Activated T-cell treated with anti-CD3 and anti-CD28 coated beads, Interleukin-2, amount 50 U/mL, for 4 hours (primary cell): ENCODE measurements at regions not wholly inside any gene's neighbourhood (a gene's known extent, or its start where the extent isn't known, plus 50 kb on each side); places are given as distances from the start of the nearest gene placed in this dataset.
"Not testable (repeated sequence)": the region's sequence is repeated elsewhere in the genome, so short reads cannot be mapped to it uniquely, and the experiment has no call there.

Experiments
- ATAC-seq, 2 donors: fragments of 200-7000 bp; cut with Tn5 transposase; one replicate each; pipeline ENCODE4 v1.10.0; 2021
- DNase-seq: peaks from one replicate; pipeline ENCODE4 v3.0.0-alpha.2; 2020
- H3K27me3 Mint-ChIP-seq: one replicate; pipeline ENCODE4 v1.8.0; 2021; ENCODE audit warnings: low read depth, mixed read lengths
- H3K36me3 Mint-ChIP-seq: one replicate; pipeline ENCODE4 v1.8.0; 2022; ENCODE audit warnings: mixed read lengths; ENCODE audit not compliant: insufficient read depth
- H3K4me1 Mint-ChIP-seq: one replicate; pipeline ENCODE4 v1.8.0; 2021; ENCODE audit warnings: low read depth, mixed read lengths
- H3K4me3 Mint-ChIP-seq: one replicate; pipeline ENCODE4 v1.8.0; 2021; ENCODE audit warnings: mild to moderate bottlenecking, moderate library complexity, mixed read lengths
- H3K9me3 Mint-ChIP-seq: one replicate; pipeline ENCODE4 v1.8.0; 2021; ENCODE audit warnings: mixed read lengths

- DNase-seq (no peak), ATAC-seq (no peak)
- H3K4me1 Mint-ChIP-seq, result no peaks in the 10 kb centered on the region
- no peak overlapping the region for H3K4me3 Mint-ChIP-seq
- no peaks in the 10 kb centered on the region for H3K27me3 Mint-ChIP-seq
- H3K36me3 Mint-ChIP-seq, result no peaks in the 10 kb centered on the region
- no peaks in the 10 kb centered on the region for H3K9me3 Mint-ChIP-seq
These were observed 258.5 kb upstream of the ADGRL2 start for GRCh38 chr1:81542196-81542595.

DNA sequence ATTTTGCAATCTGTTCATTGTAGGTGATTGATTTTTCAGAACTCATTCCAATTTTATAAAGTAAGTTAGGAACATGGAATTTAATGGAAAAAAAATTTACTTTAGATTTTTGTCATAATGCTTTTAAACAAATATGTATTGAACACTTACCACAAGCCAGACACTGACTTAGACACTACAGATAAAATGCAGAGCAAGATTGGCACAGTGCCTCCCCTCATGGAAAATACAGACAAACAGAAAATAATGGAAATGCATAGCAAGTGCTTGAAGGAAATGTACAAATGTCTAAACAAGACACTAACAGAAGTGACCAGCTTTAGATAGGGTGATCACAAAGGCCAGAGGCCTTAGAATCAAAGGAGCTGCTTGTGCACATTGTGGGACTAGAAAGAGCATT lies 260.5 kb upstream of the ADGRL2 start:
- ATAC-seq (no peak), DNase-seq (no peak)
- no peaks in the 10 kb centered on the region for H3K4me1 Mint-ChIP-seq
- H3K36me3 Mint-ChIP-seq, result no peaks in the 10 kb centered on the region
- H3K9me3 Mint-ChIP-seq, result no peaks in the 10 kb centered on the region
- H3K27me3 Mint-ChIP-seq, result no peaks in the 10 kb centered on the region
- H3K4me3 Mint-ChIP-seq, result no peak overlapping the region

- no peak for DNase-seq
- no peaks in the 10 kb centered on the region for H3K27me3 Mint-ChIP-seq
- H3K4me3 Mint-ChIP-seq, result no peak overlapping the region
- no peak for ATAC-seq
- H3K36me3 Mint-ChIP-seq, result no peaks in the 10 kb centered on the region
- no peaks in the 10 kb centered on the region for H3K9me3 Mint-ChIP-seq
- H3K4me1 Mint-ChIP-seq, result no peaks in the 10 kb centered on the region
These were observed 271.7 kb upstream of the ADGRL2 start for GRCh38 chr1:81529014-81529413.

- ATAC-seq (no peak), DNase-seq (no peak)
- no peaks in the 10 kb centered on the region for H3K4me1 Mint-ChIP-seq
- no peaks in the 10 kb centered on the region for H3K9me3 Mint-ChIP-seq
- H3K36me3 Mint-ChIP-seq, result no peaks in the 10 kb centered on the region
- H3K4me3 Mint-ChIP-seq, result no peak overlapping the region
- H3K27me3 Mint-ChIP-seq, result no peaks in the 10 kb centered on the region
These were observed 275.6 kb upstream of the ADGRL2 start for GRCh38 chr1:81525085-81525484.

DNA sequence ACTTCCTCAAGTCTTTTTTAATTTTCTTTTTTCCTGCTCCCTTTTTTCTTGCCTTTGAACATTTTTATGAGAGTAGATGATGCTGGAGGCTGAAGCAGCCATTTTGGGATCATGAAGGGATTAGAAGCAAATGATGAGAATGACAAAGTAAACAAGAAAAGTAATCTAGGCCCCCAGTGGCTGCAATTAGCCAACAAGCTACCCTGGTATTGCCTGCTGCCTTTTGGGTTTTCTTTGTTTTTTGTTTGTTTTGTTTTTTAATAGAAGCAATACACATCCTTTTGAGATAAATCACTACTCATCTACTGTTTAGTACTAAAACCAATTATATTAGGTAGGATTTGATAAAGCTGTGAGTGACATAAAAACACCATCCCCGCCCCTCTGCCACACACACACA lies 280.7 kb upstream of the ADGRL2 start:
- Mint-ChIP-seq H3K9me3 (no peaks in the 10 kb centered on the region), H3K4me3 (no peak overlapping the region), H3K36me3 (no peaks in the 10 kb centered on the region), H3K4me1 (no peaks in the 10 kb centered on the region), H3K27me3 (no peaks in the 10 kb centered on the region)
- ATAC-seq, result no peak
- DNase-seq, result no peak

DNA sequence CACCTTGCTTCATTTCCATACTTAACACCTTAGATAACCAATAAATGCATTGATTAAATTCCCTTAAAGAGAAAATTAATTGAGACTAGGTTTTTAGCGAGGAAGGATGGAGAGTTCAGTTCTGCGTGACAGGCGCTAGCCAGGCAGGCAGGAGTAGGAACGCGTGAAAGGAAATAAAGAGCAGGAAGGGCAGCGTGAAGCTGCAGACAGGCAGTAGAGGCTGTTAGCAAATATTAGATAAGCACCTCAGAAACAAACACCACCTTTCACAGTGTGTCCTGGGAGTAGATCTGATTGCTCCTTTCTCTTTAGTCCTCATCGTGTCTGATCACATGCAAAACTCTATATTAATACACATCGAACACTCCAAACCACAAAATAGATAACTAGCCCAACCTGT lies 282.7 kb upstream of the ADGRL2 start:
- no peak overlapping the region for H3K4me3 Mint-ChIP-seq
- H3K9me3 Mint-ChIP-seq, result no peaks in the 10 kb centered on the region
- no peaks in the 10 kb centered on the region for H3K4me1 Mint-ChIP-seq
- no peaks in the 10 kb centered on the region for H3K27me3 Mint-ChIP-seq
- no peaks in the 10 kb centered on the region for H3K36me3 Mint-ChIP-seq
- ATAC-seq (no peak), DNase-seq (no peak)

- no peak overlapping the region for H3K4me3 Mint-ChIP-seq
- DNase-seq (no peak), ATAC-seq (no peak)
- no peaks in the 10 kb centered on the region for H3K4me1 Mint-ChIP-seq
- no peaks in the 10 kb centered on the region for H3K27me3 Mint-ChIP-seq
- H3K36me3 Mint-ChIP-seq, result no peaks in the 10 kb centered on the region
- H3K9me3 Mint-ChIP-seq, result no peaks in the 10 kb centered on the region
These were observed 286.9 kb upstream of the ADGRL2 start for GRCh38 chr1:81513796-81514354.

DNA sequence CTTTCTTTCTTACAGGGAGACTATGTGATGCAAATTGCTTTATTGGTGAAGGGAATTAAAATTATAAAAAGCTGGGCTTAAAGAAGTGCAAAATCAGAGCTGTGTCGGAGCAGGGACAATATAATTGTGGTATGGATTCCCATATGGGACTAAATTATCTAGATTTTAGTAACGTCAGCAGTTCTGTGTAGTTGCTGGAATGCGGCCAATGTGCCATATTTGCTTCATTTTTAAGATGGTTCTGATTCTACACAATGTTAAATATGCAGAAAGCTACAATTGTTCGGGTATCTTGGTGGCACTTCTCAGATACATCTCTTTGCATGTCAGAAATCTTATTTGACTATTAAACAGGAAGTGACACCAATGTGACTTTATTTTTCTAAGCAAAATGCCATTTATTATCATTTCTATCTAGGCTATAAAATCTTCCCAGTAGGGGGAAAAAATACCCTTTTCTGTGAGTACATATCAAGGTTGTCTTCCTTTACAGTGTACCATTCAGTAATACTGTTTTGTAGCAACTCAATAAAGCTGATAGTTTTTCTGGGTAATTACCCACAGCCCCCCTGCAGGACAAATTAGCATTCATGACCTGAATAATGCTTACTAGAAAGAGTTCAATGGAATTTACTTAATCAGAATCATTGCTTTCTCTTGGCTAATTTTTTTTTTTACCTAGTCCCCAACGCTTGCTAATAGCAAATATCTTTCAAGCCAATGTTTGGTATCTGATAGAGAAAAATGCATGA lies 288.3 kb upstream of the ADGRL2 start:
- DNase-seq (no peak), ATAC-seq (no peak)
- H3K4me1 Mint-ChIP-seq, result no peaks in the 10 kb centered on the region
- no peaks in the 10 kb centered on the region for H3K9me3 Mint-ChIP-seq
- H3K36me3 Mint-ChIP-seq, result no peaks in the 10 kb centered on the region
- no peak overlapping the region for H3K4me3 Mint-ChIP-seq
- H3K27me3 Mint-ChIP-seq, result no peaks in the 10 kb centered on the region

GRCh38 chr1:81511281-81511680 lies 289.5 kb upstream of the ADGRL2 start:
- Mint-ChIP-seq H3K4me1 (no peaks in the 10 kb centered on the region), H3K27me3 (no peaks in the 10 kb centered on the region), H3K4me3 (no peak overlapping the region), H3K36me3 (no peaks in the 10 kb centered on the region), H3K9me3 (no peaks in the 10 kb centered on the region)
- ATAC-seq (no peak), DNase-seq (no peak)

GRCh38 chr1:81510701-81511100 lies 290.0 kb upstream of the ADGRL2 start:
- H3K36me3 Mint-ChIP-seq, result no peaks in the 10 kb centered on the region
- peaks cover 3% of the 10 kb centered on the region for H3K9me3 Mint-ChIP-seq
- ATAC-seq, result no peak
- no peak overlapping the region for H3K4me3 Mint-ChIP-seq
- no peaks in the 10 kb centered on the region for H3K27me3 Mint-ChIP-seq
- DNase-seq, result no peak
- H3K4me1 Mint-ChIP-seq, result no peaks in the 10 kb centered on the region

DNA sequence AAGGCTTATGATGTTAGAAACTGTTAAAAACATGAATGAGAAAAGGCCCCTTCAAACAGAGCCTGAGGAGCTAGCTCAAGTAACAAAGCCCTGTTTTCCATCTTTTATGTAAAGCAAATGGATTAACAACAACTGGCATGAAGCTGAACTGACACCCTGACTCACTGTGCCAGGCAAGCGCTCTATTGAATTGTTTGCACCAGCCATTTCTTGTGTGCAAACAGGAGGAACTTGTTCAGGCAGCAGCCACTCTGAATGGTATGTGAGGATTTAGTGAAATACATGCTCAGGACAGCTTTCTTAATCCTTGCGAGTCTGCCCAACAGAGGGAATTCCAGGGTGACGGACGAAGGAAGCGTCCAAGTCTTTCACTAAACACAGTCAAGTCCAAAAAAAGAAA lies 291.1 kb upstream of the ADGRL2 start:
- Mint-ChIP-seq H3K4me3 (no peak overlapping the region), H3K36me3 (no peaks in the 10 kb centered on the region), H3K27me3 (no peaks in the 10 kb centered on the region)

GRCh38 chr1:81506699-81507098 lies 294.0 kb upstream of the ADGRL2 start:
- no peaks in the 10 kb centered on the region for H3K36me3 Mint-ChIP-seq
- DNase-seq (no peak), ATAC-seq (no peak)
- peaks cover 3% of the 10 kb centered on the region for H3K9me3 Mint-ChIP-seq
- no peak overlapping the region for H3K4me3 Mint-ChIP-seq
- H3K27me3 Mint-ChIP-seq, result no peaks in the 10 kb centered on the region
- no peaks in the 10 kb centered on the region for H3K4me1 Mint-ChIP-seq

More for the DNA sequence above, 291.1 kb upstream of the ADGRL2 start:
- Mint-ChIP-seq H3K4me1 (no peaks in the 10 kb centered on the region), H3K9me3 (peaks cover 3% of the 10 kb centered on the region)
- ATAC-seq (no peak), DNase-seq (no peak)

GRCh38 chr1:81505831-81506230 lies 294.9 kb upstream of the ADGRL2 start:
- Mint-ChIP-seq H3K27me3 (no peaks in the 10 kb centered on the region), H3K36me3 (no peaks in the 10 kb centered on the region), H3K4me3 (no peak overlapping the region), H3K4me1 (no peaks in the 10 kb centered on the region), H3K9me3 (peaks cover 3% of the 10 kb centered on the region)
- ATAC-seq (no peak), DNase-seq (no peak)

- H3K9me3 Mint-ChIP-seq, H3K4me3 Mint-ChIP-seq, H3K36me3 Mint-ChIP-seq, ATAC-seq, DNase-seq, H3K4me1 Mint-ChIP-seq, H3K27me3 Mint-ChIP-seq: not testable (repeated sequence)
These were observed 295.9 kb upstream of the ADGRL2 start for GRCh38 chr1:81504820-81505219.

DNA sequence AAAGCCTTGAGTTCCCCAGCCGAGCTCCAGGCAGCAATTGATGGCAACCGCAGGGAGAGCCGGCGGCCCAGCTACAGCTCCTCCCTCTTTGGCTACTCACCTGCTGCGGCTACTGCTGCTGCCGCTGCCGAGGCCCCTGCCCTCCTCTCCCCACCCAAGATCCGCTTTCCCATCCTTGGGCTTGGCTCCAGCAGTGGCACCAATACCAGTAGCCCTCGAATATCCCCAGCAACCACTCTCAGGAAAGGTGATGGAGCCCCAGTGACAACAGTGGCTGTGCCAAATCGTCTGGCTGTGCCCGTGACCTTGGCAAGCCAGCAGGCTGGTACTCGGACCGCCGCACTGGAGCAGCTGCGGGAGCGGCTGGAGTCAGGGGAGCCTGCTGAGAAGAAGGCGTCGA lies 298.0 kb upstream of the ADGRL2 start:
- ATAC-seq, H3K4me3 Mint-ChIP-seq, H3K9me3 Mint-ChIP-seq, H3K36me3 Mint-ChIP-seq, H3K27me3 Mint-ChIP-seq, H3K4me1 Mint-ChIP-seq, DNase-seq: not testable (repeated sequence)
